RWPE2 (cell line): ENCODE measurements at regions not wholly inside any gene's neighbourhood (a gene's known extent, or its start where the extent isn't known, plus 50 kb on each side); places are given as distances from the start of the nearest gene placed in this dataset.

Experiments
- ATAC-seq: fragments of 200-7000 bp; cut with Tn5 transposase; 3 replicates; pipeline ENCODE4 v1.9.1; 2021; ENCODE audit warnings: low read depth
- DNase-seq: peaks from one replicate; pipeline ENCODE4 v3.0.0-alpha.2; 2020; ENCODE audit warnings: low spot score
- H3K27ac ChIP-seq: fragments of 450-650 bp; 2 replicates; pipeline ENCODE4 v1.5.1; 2017; ENCODE audit warnings: mild to moderate bottlenecking; ENCODE audit not compliant: poor library complexity, severe bottlenecking
- H3K27me3 ChIP-seq: fragments of 250-450 bp; sonication (Bioruptor Pico); 2 replicates; pipeline ENCODE4 v1.5.1; 2021; ENCODE audit warnings: mild to moderate bottlenecking, moderate library complexity; ENCODE audit not compliant: insufficient read depth, poor library complexity, severe bottlenecking
- H3K36me3 ChIP-seq: fragments of 250-450 bp; sonication (Bioruptor Pico); 2 replicates; pipeline ENCODE4 v1.5.1; 2020; ENCODE audit warnings: low read depth, mild to moderate bottlenecking, moderate library complexity
- H3K4me1 ChIP-seq: fragments of 250-450 bp; sonication (Bioruptor Pico); 2 replicates; pipeline ENCODE4 v1.5.1; 2021; ENCODE audit warnings: mild to moderate bottlenecking, moderate library complexity; ENCODE audit not compliant: insufficient read depth, poor library complexity, severe bottlenecking
- H3K4me3 ChIP-seq: fragments of 250-450 bp; sonication (Bioruptor Pico); 2 replicates; pipeline ENCODE4 v1.5.1; 2021; ENCODE audit warnings: mild to moderate bottlenecking, moderate library complexity; ENCODE audit not compliant: severe bottlenecking
- H3K9me3 ChIP-seq: fragments of 250-450 bp; sonication (Bioruptor Pico); 2 replicates; pipeline ENCODE4 v1.5.1; 2021; ENCODE audit warnings: mild to moderate bottlenecking, moderate library complexity; ENCODE audit not compliant: severe bottlenecking
- TF ChIP-seq, protein P1 (sequence below): fragments of 450-650 bp; IDR thresholded peaks from one replicate; pipeline ENCODE4 v1.5.1; 2017; ENCODE audit warnings: mild to moderate bottlenecking, moderate library complexity; ENCODE audit not compliant: poor library complexity, severe bottlenecking

DNA sequence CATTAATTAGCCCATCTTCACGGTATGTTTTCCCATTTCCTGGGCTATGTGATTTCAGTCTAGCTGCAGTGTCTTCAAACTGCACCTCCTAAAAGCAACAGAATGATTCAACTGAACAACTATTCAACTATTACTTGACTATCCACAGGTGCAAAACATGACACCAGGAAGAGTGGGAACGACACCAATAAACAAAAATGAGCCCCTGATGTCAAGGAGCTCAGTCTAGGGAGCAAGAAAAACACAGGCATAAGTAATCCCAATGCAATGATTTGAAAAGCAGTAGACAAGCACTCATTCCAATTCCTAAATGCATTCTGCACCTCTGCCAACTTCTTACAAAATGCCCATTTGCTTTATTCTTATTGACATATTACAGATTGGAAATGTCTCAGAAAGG is 285.6 kb downstream of the ETS1 start:
- Histone ChIP-seq H3K9me3 (no peaks in the 10 kb centered on the region), H3K27ac (no peak overlapping the region), H3K36me3 (no peaks in the 10 kb centered on the region), H3K27me3 (no peaks in the 10 kb centered on the region), H3K4me3 (no peak overlapping the region), H3K4me1 (no peaks in the 10 kb centered on the region)
- DNase-seq = no peak
- no peak for ATAC-seq
- TF ChIP-seq, protein P1, sequence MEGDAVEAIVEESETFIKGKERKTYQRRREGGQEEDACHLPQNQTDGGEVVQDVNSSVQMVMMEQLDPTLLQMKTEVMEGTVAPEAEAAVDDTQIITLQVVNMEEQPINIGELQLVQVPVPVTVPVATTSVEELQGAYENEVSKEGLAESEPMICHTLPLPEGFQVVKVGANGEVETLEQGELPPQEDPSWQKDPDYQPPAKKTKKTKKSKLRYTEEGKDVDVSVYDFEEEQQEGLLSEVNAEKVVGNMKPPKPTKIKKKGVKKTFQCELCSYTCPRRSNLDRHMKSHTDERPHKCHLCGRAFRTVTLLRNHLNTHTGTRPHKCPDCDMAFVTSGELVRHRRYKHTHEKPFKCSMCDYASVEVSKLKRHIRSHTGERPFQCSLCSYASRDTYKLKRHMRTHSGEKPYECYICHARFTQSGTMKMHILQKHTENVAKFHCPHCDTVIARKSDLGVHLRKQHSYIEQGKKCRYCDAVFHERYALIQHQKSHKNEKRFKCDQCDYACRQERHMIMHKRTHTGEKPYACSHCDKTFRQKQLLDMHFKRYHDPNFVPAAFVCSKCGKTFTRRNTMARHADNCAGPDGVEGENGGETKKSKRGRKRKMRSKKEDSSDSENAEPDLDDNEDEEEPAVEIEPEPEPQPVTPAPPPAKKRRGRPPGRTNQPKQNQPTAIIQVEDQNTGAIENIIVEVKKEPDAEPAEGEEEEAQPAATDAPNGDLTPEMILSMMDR = no peak

DNA sequence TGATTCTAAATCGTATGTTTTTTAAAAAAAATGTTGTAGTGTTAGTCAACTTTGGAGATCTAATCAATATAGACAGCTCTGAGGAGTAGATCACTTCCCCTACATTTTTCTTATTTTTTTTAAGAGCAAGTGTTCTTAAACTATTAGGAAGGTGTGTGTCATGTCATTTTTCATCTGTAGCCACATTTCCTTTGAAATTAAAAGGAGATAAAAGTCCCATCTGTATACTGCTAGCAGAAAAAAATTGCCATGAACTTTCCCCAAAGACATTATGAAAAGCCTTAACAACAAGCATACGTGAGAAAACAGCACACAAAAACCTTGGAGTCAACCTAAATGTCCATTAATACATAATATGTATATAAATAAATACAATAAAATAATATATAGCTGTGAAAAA is 286.6 kb downstream of the ETS1 start:
- no peaks in the 10 kb centered on the region for H3K36me3 ChIP-seq
- H3K4me1 ChIP-seq = no peaks in the 10 kb centered on the region
- H3K27me3 ChIP-seq = no peaks in the 10 kb centered on the region
- TF ChIP-seq, protein P1 = no peak
- H3K4me3 ChIP-seq = no peak overlapping the region
- no peaks in the 10 kb centered on the region for H3K9me3 ChIP-seq
- no peak overlapping the region for H3K27ac ChIP-seq
- ATAC-seq (no peak), DNase-seq (no peak)

DNA sequence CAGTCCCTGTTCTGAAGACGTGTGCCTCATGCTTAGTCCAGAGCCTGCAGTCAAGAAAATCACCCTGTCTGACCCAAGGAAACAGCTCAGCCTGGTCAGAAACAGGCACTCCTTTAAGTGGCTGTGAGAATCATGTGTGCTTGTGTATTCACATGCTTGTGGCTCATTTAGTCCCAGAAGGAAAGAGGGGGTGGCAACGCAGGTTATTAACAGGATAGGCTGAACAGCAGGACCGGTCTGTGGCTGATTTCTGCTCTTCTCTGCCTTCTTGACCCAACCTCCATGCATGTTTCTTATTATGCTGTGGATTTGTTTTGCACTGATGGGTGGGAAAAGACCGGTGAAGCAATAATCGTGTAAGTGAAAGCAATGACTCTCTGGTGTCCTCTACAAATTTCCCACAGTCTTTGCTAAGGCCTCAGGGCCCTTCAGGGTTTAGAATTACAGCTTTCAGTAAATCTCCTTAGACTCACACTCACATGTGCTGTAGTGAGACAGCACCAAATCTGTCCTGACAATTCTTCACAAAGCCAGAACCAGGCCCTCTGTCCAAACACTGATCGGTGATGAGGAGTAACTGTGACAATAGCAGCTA is 288.1 kb downstream of the ETS1 start:
- Histone ChIP-seq H3K4me3 (no peak overlapping the region), H3K27me3 (no peaks in the 10 kb centered on the region), H3K4me1 (no peaks in the 10 kb centered on the region), H3K27ac (no peak overlapping the region), H3K9me3 (no peaks in the 10 kb centered on the region), H3K36me3 (no peaks in the 10 kb centered on the region)
- ATAC-seq (no peak), DNase-seq (no peak)
- TF ChIP-seq, protein P1 = no peak

DNA sequence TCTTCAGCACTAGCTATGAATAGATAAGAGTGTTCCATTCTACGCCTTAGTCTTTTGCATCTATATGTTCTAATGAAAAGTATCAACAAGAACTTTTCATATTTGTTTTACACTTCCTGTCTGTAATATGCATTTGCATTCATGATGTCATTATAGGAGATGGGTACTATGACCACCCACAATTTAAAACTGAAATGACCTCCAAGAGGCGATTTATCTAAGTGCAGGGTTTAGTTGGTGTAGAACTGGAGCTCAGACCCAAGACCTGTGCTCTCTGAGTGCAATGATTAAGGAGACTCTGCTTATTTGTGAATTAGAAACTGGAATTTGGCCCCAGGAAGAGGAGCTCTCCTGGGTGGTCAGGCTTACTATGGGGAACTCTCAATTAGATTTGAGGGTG is 289.1 kb downstream of the ETS1 start:
- Histone ChIP-seq H3K27ac (no peak overlapping the region), H3K4me3 (no peak overlapping the region), H3K9me3 (no peaks in the 10 kb centered on the region), H3K36me3 (no peaks in the 10 kb centered on the region), H3K27me3 (no peaks in the 10 kb centered on the region), H3K4me1 (no peaks in the 10 kb centered on the region)
- DNase-seq (no peak), ATAC-seq (no peak)
- TF ChIP-seq, protein P1 = no peak

DNA sequence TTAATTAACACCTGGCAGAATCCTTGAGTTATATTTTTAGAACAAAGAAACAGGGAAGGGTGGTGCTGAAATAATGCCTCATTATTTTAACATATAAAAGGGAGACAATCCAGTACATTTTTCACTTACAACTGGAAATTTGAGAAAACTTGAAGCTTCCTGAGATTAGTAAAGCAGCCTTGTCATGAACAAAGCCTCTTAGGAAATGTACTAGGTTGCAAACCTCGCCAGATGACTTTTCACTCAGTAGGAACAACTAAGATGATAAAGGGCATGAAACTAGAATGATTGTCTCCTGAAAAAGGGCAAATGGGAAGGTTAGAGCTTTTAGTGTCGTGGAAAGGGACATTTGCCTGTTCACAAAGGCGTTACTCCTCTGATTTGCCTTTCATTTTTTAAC is 289.6 kb downstream of the ETS1 start:
- TF ChIP-seq, protein P1 = no peak
- ATAC-seq (no peak), DNase-seq (no peak)
- Histone ChIP-seq H3K36me3 (no peaks in the 10 kb centered on the region), H3K27me3 (no peaks in the 10 kb centered on the region), H3K4me3 (no peak overlapping the region), H3K27ac (no peak overlapping the region), H3K9me3 (no peaks in the 10 kb centered on the region), H3K4me1 (no peaks in the 10 kb centered on the region)
